ENCODE measurements at regions not wholly inside any gene's neighbourhood (a gene's known extent, or its start where the extent isn't known, plus 50 kb on each side); places are given as distances from the start of the nearest gene placed in this dataset.

- DNase-seq = no peak
Measured at GRCh38 chr17:12579288-12579687, 86.4 kb upstream of the MYOCD start.

DNA sequence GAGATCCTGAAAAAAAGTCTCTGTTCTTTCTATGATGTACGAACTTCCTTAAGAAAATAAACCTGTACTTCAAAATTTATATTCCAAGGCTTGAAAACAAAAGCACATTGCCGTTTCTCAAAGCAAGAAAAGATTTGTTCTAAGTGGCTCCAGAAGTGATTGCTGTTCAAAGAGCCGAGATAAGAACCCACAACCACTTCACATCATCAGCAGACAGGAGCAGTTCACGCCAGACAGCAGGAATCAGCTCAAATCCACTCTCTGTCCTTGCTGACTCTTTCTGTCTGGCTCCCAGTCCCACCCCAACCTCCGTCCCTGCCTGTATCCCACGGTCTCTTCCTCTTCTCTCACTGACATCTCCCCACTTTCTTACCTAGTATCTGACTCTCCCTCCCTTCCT, 85.0 kb upstream of the MYOCD start:
- no peak for DNase-seq

- DNase-seq = no peak
Measured at GRCh38 chr17:12584727-12585126, 81.0 kb upstream of the MYOCD start.

DNA sequence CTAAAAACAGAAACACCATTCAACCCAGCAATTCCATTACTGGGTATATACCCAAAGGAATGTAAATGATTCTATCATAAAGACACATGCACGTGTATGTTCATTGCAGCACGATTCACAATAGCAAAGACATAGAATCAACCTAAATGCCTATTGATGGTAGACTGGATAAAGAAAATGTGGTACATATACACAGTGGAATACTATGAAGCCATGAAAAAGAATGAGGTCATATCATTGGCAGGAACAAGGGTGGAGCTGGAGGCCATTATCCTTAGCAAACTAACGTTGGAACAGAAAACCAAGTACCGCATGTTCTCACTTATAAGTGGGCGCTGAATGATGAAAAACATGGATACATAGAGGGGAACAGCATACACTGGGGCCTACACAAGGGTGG, 77.2 kb upstream of the MYOCD start:
- no peak for DNase-seq

DNA sequence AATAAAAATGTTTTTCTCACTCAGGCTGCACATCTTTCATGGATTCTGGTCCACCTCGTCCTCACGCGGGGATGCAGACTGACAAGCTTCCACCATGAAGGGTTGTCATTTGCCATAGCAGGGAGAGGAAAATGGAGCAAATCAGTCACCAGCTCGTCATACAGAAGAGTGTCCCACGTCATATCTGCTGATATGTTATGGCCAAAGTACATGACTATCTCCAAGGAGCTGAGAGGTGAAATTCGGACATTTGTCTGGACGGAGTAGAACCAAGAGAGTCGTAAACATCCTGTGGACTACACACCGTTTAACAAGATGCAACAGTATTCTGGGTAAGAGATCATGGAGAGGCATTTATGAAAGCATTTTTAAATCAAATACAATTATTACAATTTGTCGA, 75.3 kb upstream of the MYOCD start:
- no peak for DNase-seq

DNA sequence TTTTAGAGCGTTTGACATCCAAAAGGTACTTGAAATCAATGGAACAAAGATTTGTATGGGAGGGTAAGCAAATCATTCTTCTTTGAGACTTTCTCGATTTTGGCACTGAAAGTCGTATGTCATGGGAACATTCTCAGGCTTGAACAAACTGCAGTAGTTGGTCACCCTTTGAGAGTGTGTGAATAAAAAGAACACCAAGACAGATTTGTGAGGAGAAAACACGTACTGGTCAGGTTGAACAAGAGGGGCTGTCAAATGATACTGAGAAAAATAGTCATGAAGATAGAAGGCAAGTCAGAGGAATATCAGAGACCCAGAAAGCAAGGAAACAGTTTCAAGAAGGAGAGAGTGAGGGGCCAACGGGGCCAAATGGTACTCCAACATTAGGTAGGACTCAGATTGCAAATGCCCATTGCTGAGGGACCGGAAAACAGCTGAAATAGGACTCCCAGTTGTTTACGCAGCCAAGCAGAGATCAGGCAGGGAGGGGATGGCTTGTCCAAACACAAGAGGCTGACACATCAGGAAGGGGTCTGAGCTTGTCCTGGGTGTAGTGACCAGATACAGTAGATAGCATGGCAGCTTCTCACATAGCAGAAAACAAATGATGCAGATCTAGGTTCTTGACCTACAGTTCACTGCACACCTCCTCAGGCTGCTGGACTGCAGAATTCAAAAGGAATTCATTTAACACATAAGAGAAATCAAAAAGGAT, 74.5 kb upstream of the MYOCD start:
- no peak for DNase-seq

DNA sequence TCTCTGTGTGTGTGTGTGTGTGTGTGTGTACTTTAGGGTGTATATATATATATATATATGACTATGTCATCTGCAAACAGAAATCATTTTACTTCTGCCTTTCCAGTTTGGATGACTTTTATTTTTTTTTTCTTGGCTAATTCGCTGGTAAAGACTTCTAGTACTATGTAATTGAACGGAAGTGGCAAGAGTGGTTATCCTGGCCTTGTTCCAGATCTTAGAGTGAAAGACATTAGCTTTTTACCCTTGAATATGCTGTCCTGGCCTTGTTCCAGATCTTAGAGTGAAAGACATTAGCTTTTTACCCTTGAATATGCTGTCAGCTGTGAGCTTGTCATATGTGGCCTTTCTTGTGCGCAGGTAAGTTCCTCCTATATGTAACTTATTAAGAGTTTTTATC, 72.7 kb upstream of the MYOCD start:
- DNase-seq = no peak

GRCh38 chr17:12596961-12597360, 68.7 kb upstream of the MYOCD start:
- no peak for DNase-seq

DNA sequence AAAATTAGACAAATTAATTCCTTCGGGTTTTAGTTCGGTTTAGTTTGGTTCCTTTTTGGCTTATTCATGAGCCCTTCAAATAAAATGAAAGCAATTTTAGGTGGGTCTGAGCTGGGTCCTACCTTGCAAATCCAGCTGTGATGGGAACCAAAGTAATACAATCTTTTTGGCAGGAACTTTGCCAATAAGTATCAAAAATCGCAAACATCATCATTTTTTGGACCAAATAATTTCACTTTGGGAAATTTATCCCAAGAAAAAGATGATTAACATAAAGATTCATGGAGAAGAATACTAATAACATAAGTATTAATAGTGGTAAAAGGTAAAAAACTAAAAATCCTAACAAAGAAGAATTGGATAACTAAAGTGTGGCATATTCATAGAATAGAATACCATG, 67.8 kb upstream of the MYOCD start:
- DNase-seq = no peak

DNA sequence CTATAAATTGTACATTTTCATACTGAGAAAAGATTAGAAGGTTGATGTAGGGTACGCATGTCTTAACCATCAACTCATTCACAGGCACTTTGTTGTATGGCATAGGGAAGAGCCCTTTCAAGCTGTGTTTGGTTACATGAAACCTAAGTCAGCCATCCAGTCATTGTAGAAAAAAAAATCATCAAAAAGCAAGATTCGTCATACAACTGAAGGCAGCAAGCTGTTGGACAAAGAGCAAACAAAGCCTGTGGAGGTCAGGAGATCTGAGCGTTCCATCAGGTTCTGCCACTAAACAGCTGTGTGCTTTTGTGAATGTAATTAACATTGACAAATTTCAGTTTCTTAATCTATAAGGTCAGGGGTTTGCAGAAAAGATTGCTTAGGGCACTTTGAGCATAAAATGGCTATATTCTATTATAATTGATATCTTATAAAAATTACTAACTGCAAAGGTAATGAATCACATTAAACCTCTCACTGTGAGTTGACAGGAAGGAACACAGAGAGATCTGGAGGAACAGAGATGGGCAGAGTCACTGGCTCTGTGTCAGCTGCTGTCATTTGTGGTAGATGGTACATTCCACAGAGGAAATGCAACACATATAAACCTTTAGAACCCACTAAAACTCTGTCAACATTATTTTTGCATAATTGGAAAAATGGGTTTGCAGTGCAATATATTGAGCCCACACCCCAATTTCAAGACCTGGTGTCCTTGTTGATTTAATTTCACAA, 66.3 kb upstream of the MYOCD start:
- DNase-seq = no peak

DNA sequence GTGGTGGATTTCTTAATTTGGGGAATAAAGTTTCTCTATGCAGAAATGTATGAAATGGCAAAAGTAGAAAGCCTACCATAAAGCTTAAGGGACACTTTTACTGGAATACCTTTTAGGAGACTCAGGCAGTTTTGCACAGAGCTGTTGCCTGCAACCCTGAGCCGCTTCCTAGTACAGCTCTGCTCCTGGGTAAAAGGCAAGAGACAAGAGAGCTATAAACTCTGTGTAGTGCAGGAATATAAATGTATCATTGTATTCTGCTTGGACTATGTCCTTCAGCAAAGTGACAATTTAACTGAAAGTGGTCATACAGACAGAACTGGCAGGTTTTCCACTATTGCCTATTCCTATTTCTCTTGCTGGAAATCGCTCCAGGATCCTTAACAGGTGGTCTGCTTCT, 65.3 kb upstream of the MYOCD start:
- DNase-seq = no peak

DNA sequence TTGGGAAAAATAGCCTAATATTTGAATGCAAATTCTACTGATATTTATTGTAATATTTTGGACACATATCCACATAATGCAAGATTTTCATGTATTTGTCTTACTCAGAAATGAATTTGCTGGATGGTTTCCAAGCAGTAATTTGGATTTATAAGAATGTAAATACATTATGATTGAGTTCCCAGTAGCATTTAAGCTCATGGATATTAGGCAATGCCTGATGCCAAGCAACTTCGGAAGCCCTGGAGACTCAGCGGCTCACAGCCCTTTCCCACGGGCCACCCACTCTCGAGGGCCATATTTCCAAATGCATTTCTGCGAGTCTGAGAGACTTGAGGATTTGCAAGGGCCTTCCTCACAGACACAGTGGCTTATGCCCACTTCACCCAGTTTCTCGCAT, 62.1 kb upstream of the MYOCD start:
- no peak for DNase-seq

GRCh38 chr17:12605222-12605621, 60.5 kb upstream of the MYOCD start:
- no peak for DNase-seq

DNA sequence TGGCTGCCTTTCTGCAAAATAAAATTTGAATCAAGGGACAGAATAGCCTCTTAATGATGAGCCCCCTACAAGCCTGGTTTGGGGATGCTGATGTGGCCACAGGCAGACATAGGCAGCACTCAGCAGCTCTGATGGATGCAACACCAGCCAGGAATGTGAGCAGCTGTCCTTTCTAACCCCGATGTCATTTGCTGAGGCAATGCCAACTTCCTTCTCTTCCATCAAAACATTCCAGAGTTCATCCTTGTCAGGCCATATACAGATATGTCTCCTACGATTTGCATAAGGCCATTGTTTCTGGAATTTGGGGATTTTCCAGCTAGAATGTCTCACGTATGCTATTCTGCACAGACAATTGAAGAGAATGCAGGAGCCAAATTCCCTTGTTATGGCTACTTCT, 52.1 kb upstream of the MYOCD start:
- DNase-seq = no peak
